ENCODE measurements at regions not wholly inside any gene's neighbourhood (a gene's known extent, or its start where the extent isn't known, plus 50 kb on each side); places are given as distances from the start of the nearest gene placed in this dataset.
"Not testable (repeated sequence)": the region's sequence is repeated elsewhere in the genome, so short reads cannot be mapped to it uniquely, and the experiment has no call there.

GRCh38 chr7:84817016-84817415 lies 369.8 kb downstream of the SEMA3D start:
- no peak for DNase-seq

- DNase-seq, result no peak
Measured at GRCh38 chr7:84813376-84813775, 373.5 kb downstream of the SEMA3D start.

GRCh38 chr7:84812021-84812420 lies 374.8 kb downstream of the SEMA3D start:
- DNase-seq, result no peak

- DNase-seq, result no peak
Measured at GRCh38 chr7:84811362-84811761, 375.5 kb downstream of the SEMA3D start.

GRCh38 chr7:84809877-84810276 lies 377.0 kb downstream of the SEMA3D start:
- DNase-seq, result no peak

GRCh38 chr7:84803979-84804378 lies 382.9 kb downstream of the SEMA3D start:
- DNase-seq, result no peak

- DNase-seq, result no peak
Measured at GRCh38 chr7:84801396-84801795, 385.5 kb downstream of the SEMA3D start.

- DNase-seq, result no peak
Measured at GRCh38 chr7:84800846-84801245, 386.0 kb downstream of the SEMA3D start.

- no peak for DNase-seq
Measured at GRCh38 chr7:84799106-84799505, 387.8 kb downstream of the SEMA3D start.

GRCh38 chr7:84792231-84792893 lies 394.5 kb downstream of the SEMA3D start:
- DNase-seq, result no peak

- DNase-seq, result no peak
Measured at GRCh38 chr7:84790882-84791281, 396.0 kb downstream of the SEMA3D start.

- DNase-seq, result no peak
Measured at GRCh38 chr7:84786073-84786472, 400.8 kb downstream of the SEMA3D start.

GRCh38 chr7:84784450-84784849 lies 402.4 kb downstream of the SEMA3D start:
- no peak for DNase-seq

- no peak for DNase-seq
Measured at GRCh38 chr7:84783141-84783778, 403.6 kb downstream of the SEMA3D start.

GRCh38 chr7:84781838-84782237 lies 405.0 kb downstream of the SEMA3D start:
- no peak for DNase-seq

- DNase-seq, result peak in 1 of 5 experiments; percentile 1
Measured at GRCh38 chr7:84780158-84781124, 406.4 kb downstream of the SEMA3D start.

- DNase-seq, result no peak
Measured at GRCh38 chr7:84757761-84758160, 429.1 kb downstream of the SEMA3D start.

- DNase-seq, result no peak
Measured at GRCh38 chr7:84746353-84746752, 440.5 kb downstream of the SEMA3D start.

GRCh38 chr7:84744385-84744784 lies 442.5 kb downstream of the SEMA3D start:
- DNase-seq, result no peak

- DNase-seq, result no peak
Measured at GRCh38 chr7:84738583-84739150, 448.2 kb downstream of the SEMA3D start.

GRCh38 chr7:84735677-84736076 lies 451.2 kb downstream of the SEMA3D start:
- no peak for DNase-seq

GRCh38 chr7:84735011-84735410 lies 451.8 kb downstream of the SEMA3D start:
- DNase-seq, result no peak

- DNase-seq, result not testable (repeated sequence)
Measured at GRCh38 chr7:84733976-84734375, 452.9 kb downstream of the SEMA3D start.
